ENCODE measurements at regions not wholly inside any gene's neighbourhood (a gene's known extent, or its start where the extent isn't known, plus 50 kb on each side); places are given as distances from the start of the nearest gene placed in this dataset.

- Mint-ChIP-seq H3K27ac (no peak overlapping the region), H3K4me3 (no peak overlapping the region), H3K36me3 (ENCODE audit: insufficient read depth in 2 of 2) (peaks cover 6 to 7% of the 10 kb centered on the region in 2 donors), H3K9me3 (peaks cover 3 to 6% of the 10 kb centered on the region in 2 donors), H3K4me1 (ENCODE audit: low read depth) (peaks cover 28% of the 10 kb centered on the region), H3K27me3 (ENCODE audit: low read depth) (no peaks in the 10 kb centered on the region)
- no peak for DNase-seq
- no peak for ATAC-seq (replicated peaks in 1 of 2)
These were observed 253.1 kb downstream of the NFKBIZ start for GRCh38 chr3:102102394-102102793.

GRCh38 chr3:102104033-102104432, 254.7 kb downstream of the NFKBIZ start:
- H3K36me3 Mint-ChIP-seq (ENCODE audit: insufficient read depth in 2 of 2), result peaks cover 10 to 16% of the 10 kb centered on the region in 2 donors
- H3K27me3 Mint-ChIP-seq (ENCODE audit: low read depth), result no peaks in the 10 kb centered on the region
- DNase-seq (no peak), ATAC-seq (replicated peaks in 1 of 2) (no peak)
- no peak overlapping the region for H3K27ac Mint-ChIP-seq
- peaks cover 3 to 6% of the 10 kb centered on the region in 2 donors for H3K9me3 Mint-ChIP-seq
- H3K4me1 Mint-ChIP-seq (ENCODE audit: low read depth), result peaks cover 30% of the 10 kb centered on the region
- H3K4me3 Mint-ChIP-seq, result no peak overlapping the region

GRCh38 chr3:102105193-102105592, 255.9 kb downstream of the NFKBIZ start:
- Mint-ChIP-seq H3K27ac (no peak overlapping the region), H3K36me3 (ENCODE audit: insufficient read depth in 2 of 2) (peaks cover 10 to 16% of the 10 kb centered on the region in 2 donors), H3K9me3 (peaks cover 3 to 6% of the 10 kb centered on the region in 2 donors), H3K4me1 (ENCODE audit: low read depth) (peaks cover 30% of the 10 kb centered on the region), H3K27me3 (ENCODE audit: low read depth) (no peaks in the 10 kb centered on the region), H3K4me3 (no peak overlapping the region)
- DNase-seq (no peak), ATAC-seq (replicated peaks in 1 of 2) (no peak)

GRCh38 chr3:102106416-102107097, 257.2 kb downstream of the NFKBIZ start:
- Mint-ChIP-seq H3K4me3 (peak overlapping the region; percentile 34 to 64), H3K27ac (no peak overlapping the region), H3K36me3 (ENCODE audit: insufficient read depth in 2 of 2) (peaks cover 10 to 18% of the 10 kb centered on the region in 2 donors), H3K27me3 (ENCODE audit: low read depth) (no peaks in the 10 kb centered on the region), H3K4me1 (ENCODE audit: low read depth) (peaks cover 30% of the 10 kb centered on the region), H3K9me3 (peaks cover 5 to 6% of the 10 kb centered on the region in 2 donors)
- peak in 1 of 2 donors; percentile 45 for DNase-seq
- ATAC-seq (replicated peaks in 1 of 2), result peak; percentile 88 to 95

- Mint-ChIP-seq H3K27me3 (ENCODE audit: low read depth) (no peaks in the 10 kb centered on the region), H3K4me1 (ENCODE audit: low read depth) (peaks cover 41% of the 10 kb centered on the region), H3K27ac (no peak overlapping the region), H3K9me3 (peaks cover 2 to 4% of the 10 kb centered on the region in 2 donors), H3K36me3 (ENCODE audit: insufficient read depth in 2 of 2) (peaks cover 13 to 14% of the 10 kb centered on the region in 2 donors), H3K4me3 (no peak overlapping the region)
- no peak for ATAC-seq (replicated peaks in 1 of 2)
- DNase-seq, result no peak
These were observed 263.5 kb downstream of the NFKBIZ start for GRCh38 chr3:102112704-102113230.

GRCh38 chr3:102113421-102114041, 264.2 kb downstream of the NFKBIZ start:
- Mint-ChIP-seq H3K27ac (peak overlapping the region; percentile 77), H3K4me1 (ENCODE audit: low read depth) (peaks cover 42% of the 10 kb centered on the region), H3K4me3 (peak overlapping the region; percentile 23 to 67), H3K9me3 (peaks cover 2 to 4% of the 10 kb centered on the region in 2 donors), H3K27me3 (ENCODE audit: low read depth) (no peaks in the 10 kb centered on the region), H3K36me3 (ENCODE audit: insufficient read depth in 2 of 2) (peaks cover 7 to 10% of the 10 kb centered on the region in 2 donors)
- DNase-seq (peak in 1 of 2 donors; percentile 28), ATAC-seq (replicated peaks in 1 of 2) (peak; percentile 50)

- Mint-ChIP-seq H3K4me3 (peak overlapping the region; percentile 45 to 67), H3K36me3 (ENCODE audit: insufficient read depth in 2 of 2) (peaks cover 11 to 16% of the 10 kb centered on the region in 2 donors), H3K9me3 (peaks cover 3 to 4% of the 10 kb centered on the region in 2 donors), H3K27ac (peak overlapping the region; percentile 74), H3K27me3 (ENCODE audit: low read depth) (no peaks in the 10 kb centered on the region), H3K4me1 (ENCODE audit: low read depth) (peaks cover 48% of the 10 kb centered on the region)
- ATAC-seq (replicated peaks in 1 of 2), result peak; percentile 96 to 98
- peak; percentile 52 to 60 for DNase-seq
These were observed 265.1 kb downstream of the NFKBIZ start for GRCh38 chr3:102114264-102114979.

GRCh38 chr3:102122527-102122926, 273.2 kb downstream of the NFKBIZ start:
- Mint-ChIP-seq H3K4me3 (no peak overlapping the region), H3K9me3 (peaks cover 11 to 17% of the 10 kb centered on the region in 2 donors), H3K27me3 (ENCODE audit: low read depth) (no peaks in the 10 kb centered on the region), H3K27ac (no peak overlapping the region), H3K4me1 (ENCODE audit: low read depth) (peaks cover 27% of the 10 kb centered on the region), H3K36me3 (ENCODE audit: insufficient read depth in 2 of 2) (peaks cover 15 to 33% of the 10 kb centered on the region in 2 donors)
- DNase-seq (no peak), ATAC-seq (replicated peaks in 1 of 2) (no peak)

- DNase-seq (no peak), ATAC-seq (replicated peaks in 1 of 2) (peak in 1 of 2 donors; percentile 37)
- H3K4me3 Mint-ChIP-seq, result no peak overlapping the region
- H3K9me3 Mint-ChIP-seq, result peaks cover 11 to 17% of the 10 kb centered on the region in 2 donors
- peaks cover 25% of the 10 kb centered on the region for H3K4me1 Mint-ChIP-seq (ENCODE audit: low read depth)
- no peak overlapping the region for H3K27ac Mint-ChIP-seq
- H3K27me3 Mint-ChIP-seq (ENCODE audit: low read depth), result no peaks in the 10 kb centered on the region
- H3K36me3 Mint-ChIP-seq (ENCODE audit: insufficient read depth in 2 of 2), result peaks cover 17 to 37% of the 10 kb centered on the region in 2 donors
These were observed 274.4 kb downstream of the NFKBIZ start for GRCh38 chr3:102123590-102124190.

- Mint-ChIP-seq H3K4me1 (ENCODE audit: low read depth) (peaks cover 20% of the 10 kb centered on the region), H3K9me3 (peaks cover 9 to 17% of the 10 kb centered on the region in 2 donors), H3K4me3 (no peak overlapping the region), H3K36me3 (ENCODE audit: insufficient read depth in 2 of 2) (peaks cover 15 to 33% of the 10 kb centered on the region in 2 donors), H3K27me3 (ENCODE audit: low read depth) (no peaks in the 10 kb centered on the region), H3K27ac (no peak overlapping the region)
- no peak for ATAC-seq (replicated peaks in 1 of 2)
- DNase-seq, result no peak
These were observed 275.0 kb downstream of the NFKBIZ start for GRCh38 chr3:102124282-102124681.

GRCh38 chr3:102124704-102125103, 275.4 kb downstream of the NFKBIZ start:
- Mint-ChIP-seq H3K9me3 (peaks cover 9 to 17% of the 10 kb centered on the region in 2 donors), H3K27me3 (ENCODE audit: low read depth) (no peaks in the 10 kb centered on the region), H3K27ac (no peak overlapping the region), H3K36me3 (ENCODE audit: insufficient read depth in 2 of 2) (peaks cover 14 to 33% of the 10 kb centered on the region in 2 donors), H3K4me1 (ENCODE audit: low read depth) (peaks cover 22% of the 10 kb centered on the region), H3K4me3 (no peak overlapping the region)
- ATAC-seq (replicated peaks in 1 of 2) (no peak), DNase-seq (no peak)

GRCh38 chr3:102125197-102125993, 276.1 kb downstream of the NFKBIZ start:
- Mint-ChIP-seq H3K36me3 (ENCODE audit: insufficient read depth in 2 of 2) (peaks cover 14 to 33% of the 10 kb centered on the region in 2 donors), H3K4me1 (ENCODE audit: low read depth) (peaks cover 29% of the 10 kb centered on the region), H3K4me3 (no peak overlapping the region), H3K27me3 (ENCODE audit: low read depth) (no peaks in the 10 kb centered on the region), H3K27ac (no peak overlapping the region), H3K9me3 (peaks cover 9 to 17% of the 10 kb centered on the region in 2 donors)
- no peak for ATAC-seq (replicated peaks in 1 of 2)
- no peak for DNase-seq
